NCI-H1417 (cell line): ENCODE measurements at regions not wholly inside any gene's neighbourhood (a gene's known extent, or its start where the extent isn't known, plus 50 kb on each side); places are given as distances from the start of the nearest gene placed in this dataset.
A peak's percentile ranks its signal among the peaks of the same experiment; 100 is the strongest.

ENCODE experiments used
- DNase-seq, 3 experiments: peaks; one replicate each; lab custom pipeline; 2025; lab: John Stamatoyannopoulos, UW

- DNase-seq = no peak
Measured at GRCh38 chr1:80072563-80072962, 1066.0 kb upstream of the ADGRL4 start.

DNA sequence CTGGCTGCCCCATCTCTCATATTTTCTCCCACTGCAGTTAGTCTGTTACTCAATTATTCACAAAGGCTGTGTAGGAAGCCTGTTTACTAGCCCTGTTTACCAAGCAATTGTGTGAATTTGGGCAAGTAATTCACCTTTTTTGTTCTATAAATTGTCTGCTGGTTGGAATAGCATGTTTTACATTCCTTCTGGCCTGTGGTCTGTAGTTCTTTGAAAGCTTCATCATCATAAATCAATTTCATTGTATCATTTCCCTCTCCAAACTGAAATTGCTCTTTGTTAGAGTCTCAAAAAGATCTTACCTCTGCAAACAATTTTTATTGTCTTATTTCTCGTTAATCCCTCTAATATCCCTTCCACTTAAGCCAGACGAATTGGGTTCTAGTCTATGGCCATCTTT lies 1059.5 kb upstream of the ADGRL4 start:
- DNase-seq = peak in 2 of 3 experiments; percentile 20 to 87

DNA sequence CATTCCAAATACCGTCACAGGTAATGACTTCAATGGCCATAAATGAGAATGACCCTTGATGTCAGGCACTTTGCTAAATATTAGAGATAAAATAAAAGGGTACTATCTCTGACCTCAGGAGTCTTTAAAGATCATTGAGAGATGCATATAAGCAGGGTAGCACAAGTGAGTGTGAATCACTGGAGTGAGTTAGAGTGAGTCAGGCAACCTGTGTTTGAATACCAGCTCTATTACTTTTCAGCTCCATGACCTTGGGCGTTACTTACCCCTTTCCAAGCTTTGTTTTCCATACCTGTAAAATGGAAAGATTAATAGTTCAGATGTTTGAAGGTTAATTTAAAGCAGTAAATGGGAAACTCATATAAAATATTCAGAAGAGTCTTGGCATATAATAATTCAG lies 1058.0 kb upstream of the ADGRL4 start:
- DNase-seq = no peak

DNA sequence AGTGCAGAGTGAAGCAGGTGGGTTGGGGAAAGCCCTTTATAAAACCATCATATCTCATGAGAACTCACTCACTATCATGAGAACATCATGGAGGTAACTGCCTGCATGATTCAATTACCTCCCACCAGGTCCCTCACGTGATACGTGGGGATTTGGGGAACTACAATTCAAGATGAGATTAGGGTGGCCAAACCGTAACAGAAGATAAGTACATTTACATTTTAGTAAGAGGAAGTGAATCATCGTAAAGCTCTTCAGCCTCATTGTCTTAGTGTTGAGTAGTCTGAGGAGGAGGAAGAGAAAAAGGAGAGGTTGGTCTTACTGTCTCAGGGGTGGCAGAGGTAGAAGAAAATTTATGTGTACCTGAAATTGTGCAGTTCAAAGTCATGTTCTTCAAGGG lies 1053.4 kb upstream of the ADGRL4 start:
- DNase-seq = no peak

DNA sequence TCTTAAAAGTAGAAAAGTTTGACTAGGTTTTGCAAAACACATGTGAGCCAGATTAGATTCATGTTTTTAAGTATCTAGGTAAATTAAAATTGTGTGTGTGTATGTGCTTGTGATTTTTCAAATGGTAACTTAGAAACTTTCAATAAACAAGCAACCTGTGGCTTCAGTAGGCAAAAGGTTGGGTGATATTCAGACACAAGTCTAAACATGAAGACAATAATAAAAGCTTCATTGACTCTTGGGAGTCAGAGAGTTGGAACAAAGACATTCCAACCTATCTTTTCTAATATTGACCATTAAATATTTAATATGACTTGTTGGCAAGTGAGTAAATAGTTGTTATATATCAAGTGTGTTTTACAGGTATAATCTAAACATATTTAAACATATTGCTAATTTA lies 1049.6 kb upstream of the ADGRL4 start:
- DNase-seq = no peak

GRCh38 chr1:80054129-80054528 lies 1047.6 kb upstream of the ADGRL4 start:
- DNase-seq = peak; percentile 87 to 98 (median 94)

DNA sequence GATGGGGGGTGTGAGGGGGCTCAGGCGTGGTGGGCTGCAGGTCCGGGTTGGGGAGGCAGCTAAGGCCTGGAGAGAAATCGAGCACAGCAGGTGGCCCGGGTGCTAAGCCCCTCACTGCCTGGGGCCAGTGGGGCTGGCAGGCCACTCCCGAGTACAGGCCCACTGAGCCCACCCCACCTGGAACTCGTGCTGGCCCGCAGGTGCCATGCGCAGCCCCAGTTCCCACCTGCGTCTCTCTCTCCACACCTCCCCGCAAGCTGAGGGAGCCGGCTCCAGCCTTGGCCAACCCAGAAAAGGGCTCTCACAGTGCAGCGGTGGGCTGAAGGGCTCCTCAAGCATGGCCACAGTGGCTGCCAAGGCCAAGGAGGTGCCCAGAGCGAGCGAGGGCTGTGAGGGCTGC lies 1047.1 kb upstream of the ADGRL4 start:
- no peak for DNase-seq

DNA sequence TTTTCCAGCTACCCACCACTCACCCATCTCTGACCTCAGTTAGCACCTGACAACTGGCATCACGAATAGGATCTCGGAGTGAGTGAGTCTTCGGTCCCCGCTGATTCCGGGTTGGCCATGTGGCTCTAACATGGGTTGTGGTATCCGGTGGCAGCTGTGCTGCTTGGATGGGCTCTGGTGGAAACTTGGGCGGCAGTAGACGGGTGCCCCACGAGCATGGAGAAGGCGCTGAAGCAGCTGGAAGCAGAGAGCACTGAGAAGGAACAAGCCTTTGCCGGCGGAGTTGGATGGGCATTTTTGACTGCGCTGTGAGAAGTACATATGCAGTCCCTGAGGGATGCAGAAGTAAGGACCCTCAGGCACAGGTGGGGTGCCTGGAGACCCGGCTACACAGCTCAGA lies 1044.0 kb upstream of the ADGRL4 start:
- no peak for DNase-seq

DNA sequence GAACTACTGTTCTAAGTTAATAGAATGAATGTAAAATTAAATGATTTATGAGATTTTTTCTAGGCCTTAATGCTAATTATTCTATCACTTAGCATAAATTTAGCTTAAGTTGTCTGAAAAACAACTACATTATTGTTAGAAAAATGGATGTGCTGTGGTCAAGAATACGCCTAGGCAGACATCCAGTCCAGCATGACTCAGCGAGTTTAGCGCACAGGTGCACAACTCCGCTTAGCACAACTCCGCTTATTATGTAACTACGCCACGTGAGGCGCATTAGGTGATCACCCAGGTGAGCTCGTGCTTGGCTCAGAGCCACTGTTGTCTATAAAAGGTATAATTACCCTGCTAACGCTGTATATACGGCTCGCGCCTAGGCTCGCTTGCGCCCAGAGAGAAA lies 1043.6 kb upstream of the ADGRL4 start:
- no peak for DNase-seq

DNA sequence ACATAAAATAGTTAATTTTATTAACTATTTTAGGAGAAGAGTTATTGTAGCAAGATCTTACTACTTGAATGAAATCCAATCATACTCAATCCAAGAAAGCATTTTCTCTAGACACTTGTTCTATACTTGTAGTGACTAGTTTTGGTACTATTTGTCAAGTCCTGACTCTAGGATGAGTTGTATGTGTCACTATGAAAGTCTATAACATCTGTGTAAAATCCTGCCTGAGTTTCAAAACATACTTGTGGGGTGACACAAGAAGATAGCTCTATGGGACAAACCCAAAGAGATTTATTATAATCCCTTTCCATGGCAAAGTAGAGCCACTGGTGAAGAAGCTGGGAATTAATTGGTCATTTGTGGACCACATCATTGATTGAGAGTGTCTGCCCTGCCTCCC lies 1042.2 kb upstream of the ADGRL4 start:
- no peak for DNase-seq

GRCh38 chr1:80047791-80048190 lies 1041.3 kb upstream of the ADGRL4 start:
- no peak for DNase-seq

GRCh38 chr1:80044662-80045061 lies 1038.1 kb upstream of the ADGRL4 start:
- DNase-seq = no peak

DNA sequence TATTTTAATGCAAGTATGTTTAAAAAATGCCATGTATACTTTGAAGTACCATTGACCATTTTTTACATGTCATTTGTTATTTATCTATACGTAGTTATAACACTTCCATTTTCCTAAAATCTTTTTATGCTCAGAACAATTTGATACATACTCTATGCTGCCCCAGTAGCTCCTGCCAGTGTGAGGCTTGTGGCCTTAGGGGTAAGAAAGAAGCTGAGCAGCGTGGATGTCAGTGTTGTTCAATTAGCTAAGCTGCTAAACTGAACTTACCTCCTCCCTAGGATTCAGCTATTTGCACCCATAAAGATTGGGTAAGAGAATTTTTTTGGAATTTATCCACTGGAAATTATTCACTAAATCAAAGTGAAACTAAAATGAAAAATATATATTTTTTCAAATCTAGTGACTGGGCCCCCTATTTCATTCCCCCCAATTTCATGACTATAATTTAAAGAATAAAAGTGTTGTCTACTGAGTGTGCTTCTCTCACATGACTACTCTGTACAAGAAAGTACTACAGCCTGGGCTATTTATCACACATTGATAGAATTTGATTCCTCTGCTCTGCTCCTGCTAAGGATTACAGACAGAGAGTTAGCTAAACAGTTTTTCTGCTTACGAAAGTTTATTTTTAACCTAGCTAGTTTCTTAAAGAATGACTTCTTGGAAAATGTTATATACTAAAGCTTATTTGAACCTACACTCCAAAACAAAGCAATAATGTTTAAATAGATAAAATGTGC lies 1030.3 kb upstream of the ADGRL4 start:
- DNase-seq = no peak

GRCh38 chr1:80023358-80023757 lies 1016.8 kb upstream of the ADGRL4 start:
- DNase-seq = no peak

GRCh38 chr1:80021891-80022290 lies 1015.4 kb upstream of the ADGRL4 start:
- no peak for DNase-seq

DNA sequence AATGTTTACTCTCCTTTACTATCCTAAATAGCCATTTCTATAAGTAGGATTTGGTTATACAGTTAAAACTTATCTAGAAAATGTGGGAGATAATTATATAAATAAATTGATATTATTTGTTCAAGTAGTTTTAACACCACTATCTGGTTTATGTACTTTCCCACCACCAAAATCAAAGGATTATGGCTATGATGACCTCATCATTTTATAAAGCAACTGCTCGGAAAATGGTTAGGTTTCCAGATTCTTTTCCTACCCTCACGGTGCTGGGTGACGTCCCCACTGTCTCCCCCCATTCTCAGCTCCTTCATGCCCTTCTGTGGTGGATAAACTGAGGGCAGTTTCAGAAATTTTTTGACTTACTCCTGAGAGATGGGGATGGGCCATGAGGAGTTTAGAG lies 1011.8 kb upstream of the ADGRL4 start:
- DNase-seq = no peak

- DNase-seq = no peak
Measured at GRCh38 chr1:80008934-80009333, 1002.4 kb upstream of the ADGRL4 start.

GRCh38 chr1:80003250-80003649 lies 996.7 kb upstream of the ADGRL4 start:
- DNase-seq = no peak

- DNase-seq = no peak
Measured at GRCh38 chr1:79988401-79988800, 981.9 kb upstream of the ADGRL4 start.

- no peak for DNase-seq
Measured at GRCh38 chr1:79982211-79982610, 975.7 kb upstream of the ADGRL4 start.

DNA sequence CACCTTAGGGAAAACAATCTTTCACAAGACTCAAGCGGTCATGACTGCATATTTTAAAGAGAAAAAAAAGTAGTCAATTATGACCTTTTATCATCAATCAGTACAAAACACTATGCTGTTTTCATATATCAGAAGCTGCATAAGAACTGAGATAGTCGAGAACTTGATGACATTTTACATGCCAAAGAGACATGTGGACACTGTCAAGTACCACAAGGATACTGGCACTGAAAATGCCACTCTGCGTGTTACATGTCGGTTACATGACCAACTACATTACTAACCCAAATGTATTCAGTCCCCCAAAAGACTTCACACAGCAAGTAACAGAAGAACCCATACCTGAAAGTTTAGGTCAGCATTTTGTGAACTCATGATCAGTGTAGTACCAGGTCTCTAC lies 975.0 kb upstream of the ADGRL4 start:
- DNase-seq = no peak

GRCh38 chr1:79979346-79979745 lies 972.8 kb upstream of the ADGRL4 start:
- no peak for DNase-seq

GRCh38 chr1:79976287-79976686 lies 969.8 kb upstream of the ADGRL4 start:
- no peak for DNase-seq

GRCh38 chr1:79974659-79975058 lies 968.1 kb upstream of the ADGRL4 start:
- DNase-seq = no peak
